GM18498 (cell line): ENCODE measurements at regions not wholly inside any gene's neighbourhood (a gene's known extent, or its start where the extent isn't known, plus 50 kb on each side); places are given as distances from the start of the nearest gene placed in this dataset.

Experiments used
- ATAC-seq: cut with Tn5 transposase; IDR thresholded peaks from one replicate; pipeline ENCODE4 v1.9.1; 2021; ENCODE audit warnings: mild to moderate bottlenecking, moderate library complexity; ENCODE audit not compliant: unreplicated experiment

DNA sequence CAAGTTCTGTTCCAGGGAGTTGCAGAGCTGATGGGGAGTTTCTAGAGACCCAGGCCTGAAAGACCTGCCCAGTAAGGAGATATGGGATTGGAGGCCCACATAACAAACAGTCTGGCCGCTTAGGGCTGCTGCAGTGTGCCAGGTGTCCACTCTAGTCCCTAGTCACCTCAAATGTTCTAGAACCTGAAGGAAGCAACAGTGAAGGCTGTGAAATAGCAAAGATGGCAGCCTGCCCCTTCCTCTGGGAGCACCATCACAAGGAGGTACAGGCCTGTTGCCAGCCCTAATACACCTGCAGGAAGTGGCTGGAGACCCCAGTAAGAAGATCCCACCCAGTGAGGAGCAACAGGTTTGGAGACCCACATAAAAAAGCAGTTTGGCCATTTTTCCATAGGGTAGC lies 783.8 kb upstream of the EDIL3 start:
- ATAC-seq = no peak

DNA sequence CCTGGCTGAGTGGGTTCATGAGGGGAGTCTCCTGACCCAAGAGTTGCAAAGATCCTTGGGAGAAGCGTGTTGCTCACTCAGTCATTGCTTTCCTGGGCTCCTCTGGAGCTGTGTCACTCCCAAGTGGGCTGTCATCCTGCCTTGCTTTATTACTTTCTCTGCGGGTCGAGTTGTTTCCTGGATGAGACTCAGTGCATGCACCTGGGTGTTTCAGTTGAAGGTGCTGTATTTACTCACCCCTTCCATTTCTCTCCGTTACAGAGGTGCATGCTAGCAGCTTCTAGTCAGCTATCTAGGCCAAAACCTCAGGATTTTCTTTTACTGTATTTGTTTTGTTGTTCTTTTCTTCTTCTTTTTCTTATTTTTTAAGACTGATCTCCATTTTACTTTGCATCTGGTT lies 785.5 kb upstream of the EDIL3 start:
- ATAC-seq = no peak

DNA sequence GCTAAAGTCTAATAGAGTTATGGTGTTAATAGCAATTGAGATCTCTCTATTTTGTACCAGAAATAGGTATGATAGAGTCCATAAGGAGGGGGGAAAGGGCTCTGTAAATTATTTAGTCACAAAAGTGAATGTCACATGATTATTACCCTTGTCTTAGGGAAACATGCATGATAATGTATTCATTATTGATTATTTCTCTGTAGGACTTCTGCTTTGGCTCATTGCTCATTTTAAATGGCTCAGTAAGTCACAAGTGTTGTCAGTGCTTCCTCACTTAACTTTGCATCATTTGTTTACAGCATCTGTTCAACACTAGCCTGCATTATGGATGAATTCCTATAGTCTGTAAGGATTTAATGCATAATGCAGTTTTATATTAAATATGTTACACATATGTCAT lies 788.8 kb upstream of the EDIL3 start:
- no peak for ATAC-seq

DNA sequence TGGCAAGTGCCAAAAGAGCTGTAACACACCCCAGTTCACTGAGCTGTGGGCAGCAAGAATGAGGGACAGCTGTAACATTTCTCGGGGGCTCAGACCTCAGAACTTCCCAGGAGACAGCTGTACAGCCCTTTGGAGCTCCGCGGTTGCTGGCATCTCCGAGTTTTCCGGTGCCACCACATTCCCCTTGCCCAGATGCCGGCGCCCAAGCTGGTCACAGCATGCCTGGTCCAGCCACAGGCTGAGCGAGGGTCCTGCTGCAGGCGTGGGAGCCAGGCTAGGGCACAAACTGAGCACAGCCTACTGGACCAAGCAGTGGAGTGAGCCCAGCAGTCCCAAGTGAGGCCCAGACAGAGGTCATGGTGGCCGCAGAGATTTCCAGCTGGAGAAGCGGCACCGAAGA lies 797.7 kb upstream of the EDIL3 start:
- no peak for ATAC-seq

DNA sequence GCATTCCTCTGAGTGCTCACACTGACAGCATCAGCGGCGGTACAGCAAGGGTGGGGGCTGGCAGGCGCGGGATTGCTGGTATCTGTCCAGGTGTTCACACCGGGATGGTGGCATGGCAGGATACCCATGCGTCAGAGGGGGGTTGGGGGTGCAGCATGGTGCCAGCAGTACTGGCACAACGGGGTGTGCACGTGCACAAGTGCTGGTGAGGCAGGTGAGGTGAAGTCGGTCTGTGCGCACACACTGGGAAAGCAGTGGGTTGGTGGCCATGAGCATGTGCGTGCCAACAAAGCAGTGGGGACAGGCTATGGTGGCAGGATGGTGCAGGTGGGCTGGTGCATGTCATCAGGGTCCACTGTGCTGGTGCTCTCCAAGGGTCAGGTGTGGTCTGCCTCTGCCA lies 819.6 kb upstream of the EDIL3 start:
- ATAC-seq = no peak

DNA sequence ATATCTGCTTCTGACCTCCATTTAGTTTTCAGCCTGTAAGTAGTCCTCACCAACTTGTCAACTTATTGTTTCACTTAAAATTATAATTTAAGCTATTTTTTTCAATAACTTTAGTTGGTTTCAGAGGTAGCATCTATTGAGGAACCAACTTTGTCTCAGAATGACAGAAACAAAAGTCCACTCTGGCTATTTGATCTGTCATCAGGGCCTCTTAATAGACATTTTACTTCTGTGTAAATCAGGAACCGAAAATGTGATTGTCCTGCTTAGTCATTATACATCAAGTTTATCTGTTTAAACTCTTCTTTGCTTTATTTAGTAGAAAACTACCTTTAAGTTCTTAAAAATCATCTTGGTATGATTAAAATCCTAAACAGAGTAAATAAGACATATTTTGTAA lies 820.8 kb upstream of the EDIL3 start:
- ATAC-seq = no peak

DNA sequence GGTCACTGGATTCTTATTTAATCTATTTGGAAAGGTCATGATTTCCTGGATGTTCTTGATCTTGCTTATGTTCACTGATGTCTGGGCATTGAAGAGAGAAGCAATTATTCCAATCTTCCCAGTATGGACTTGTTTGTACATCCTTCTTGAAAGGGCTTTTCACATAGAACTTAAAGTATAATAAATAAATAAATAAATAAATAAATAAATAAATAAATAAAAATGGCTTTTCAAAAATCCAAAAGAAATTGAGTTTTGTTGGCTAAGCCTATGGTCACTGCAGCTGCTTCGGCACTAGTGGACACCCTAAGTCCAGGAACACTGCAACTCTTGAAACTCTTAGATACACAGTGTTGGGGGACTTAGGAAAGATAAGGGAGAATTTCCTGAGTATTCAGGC lies 840.7 kb upstream of the EDIL3 start:
- ATAC-seq = no peak

DNA sequence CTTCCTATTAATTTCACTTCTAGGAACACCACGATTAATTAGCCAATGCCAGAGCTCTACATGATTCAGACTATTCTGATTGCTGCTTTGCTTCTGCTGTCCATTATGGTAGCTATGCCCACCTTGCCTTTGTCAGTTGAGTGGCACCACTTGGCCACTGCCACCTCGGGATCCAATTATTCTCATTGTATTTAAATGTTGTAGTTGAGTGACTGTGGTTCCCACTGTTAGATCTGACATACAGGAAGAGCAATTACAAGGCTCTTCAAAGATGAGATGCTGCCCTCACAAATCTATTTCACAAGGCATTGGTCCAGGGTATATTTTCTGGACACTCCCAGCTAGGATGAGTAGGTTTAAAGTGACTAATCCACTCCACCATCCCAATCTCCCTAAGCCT lies 864.5 kb upstream of the EDIL3 start:
- no peak for ATAC-seq

DNA sequence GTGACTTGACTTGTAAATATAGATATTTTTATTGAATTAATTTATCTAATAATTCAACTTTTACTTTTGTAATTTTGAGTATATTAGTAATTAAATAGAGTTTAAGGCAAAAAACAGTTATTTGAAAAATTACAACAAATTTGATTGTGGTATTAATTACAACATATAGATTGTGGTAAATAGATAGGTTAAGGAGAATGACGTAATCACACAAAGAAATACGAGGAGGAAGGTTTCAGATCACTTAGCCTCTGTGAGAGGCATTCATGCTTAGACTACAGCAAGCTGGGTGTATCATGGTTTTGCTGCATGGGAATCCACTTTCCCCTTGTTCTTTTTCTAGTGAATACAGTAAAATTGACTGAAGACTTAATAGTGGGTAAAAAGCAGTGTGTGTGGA lies 878.4 kb upstream of the EDIL3 start:
- ATAC-seq = no peak

DNA sequence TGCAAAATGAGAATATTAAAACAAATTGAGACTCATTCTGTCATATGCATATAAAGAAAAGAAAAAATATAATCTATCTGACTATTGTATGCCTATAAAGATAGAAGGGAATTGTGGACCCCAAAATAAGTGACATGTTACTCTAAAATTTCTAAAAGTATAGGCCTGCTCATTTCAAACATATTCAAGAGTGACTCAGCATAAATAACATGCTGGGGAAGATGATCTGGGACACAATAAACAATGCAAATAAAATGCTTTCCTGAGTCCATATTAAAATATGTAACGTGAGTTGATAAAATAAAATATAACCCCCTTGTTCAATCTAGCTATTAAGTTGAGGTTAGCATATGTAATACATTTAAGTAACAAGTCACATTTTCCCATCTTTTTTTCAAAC lies 882.0 kb upstream of the EDIL3 start:
- no peak for ATAC-seq

DNA sequence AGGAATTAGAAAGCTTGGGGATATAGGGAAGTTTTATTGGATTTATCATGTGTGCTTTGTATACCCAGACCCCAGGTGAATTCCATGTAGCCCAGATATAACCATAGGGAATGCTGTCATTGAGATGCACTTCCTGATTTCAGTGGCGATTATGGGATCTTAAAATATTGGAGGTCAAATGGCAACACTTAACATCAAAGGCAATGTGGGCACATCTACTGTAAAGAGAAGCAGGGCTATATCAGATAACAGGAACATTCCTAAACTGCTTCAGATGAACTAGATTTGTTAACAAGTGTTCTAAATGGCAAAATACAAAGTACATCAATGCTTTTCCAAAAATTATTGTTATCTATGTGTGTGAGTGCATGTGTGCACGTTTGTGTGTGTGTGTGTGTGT lies 883.5 kb upstream of the EDIL3 start:
- no peak for ATAC-seq

DNA sequence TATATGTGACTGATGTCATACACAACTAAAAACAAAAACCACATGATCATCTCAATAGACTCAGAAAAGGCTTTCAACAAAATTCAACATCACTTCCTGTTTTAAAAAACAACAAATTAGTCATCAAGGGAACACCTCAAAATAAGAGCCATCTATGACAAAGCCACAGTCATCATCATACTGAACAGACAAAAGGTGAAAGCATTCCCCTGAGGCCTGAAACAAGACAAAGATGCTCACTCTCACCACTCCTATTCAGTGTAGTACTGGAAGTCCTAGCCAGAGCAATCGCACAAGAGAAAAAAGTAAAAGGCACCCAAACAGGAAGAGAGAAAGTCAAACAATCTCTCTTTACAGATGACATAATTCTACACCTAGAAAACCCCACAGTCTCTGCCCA lies 893.5 kb upstream of the EDIL3 start:
- ATAC-seq = peak; percentile 61

DNA sequence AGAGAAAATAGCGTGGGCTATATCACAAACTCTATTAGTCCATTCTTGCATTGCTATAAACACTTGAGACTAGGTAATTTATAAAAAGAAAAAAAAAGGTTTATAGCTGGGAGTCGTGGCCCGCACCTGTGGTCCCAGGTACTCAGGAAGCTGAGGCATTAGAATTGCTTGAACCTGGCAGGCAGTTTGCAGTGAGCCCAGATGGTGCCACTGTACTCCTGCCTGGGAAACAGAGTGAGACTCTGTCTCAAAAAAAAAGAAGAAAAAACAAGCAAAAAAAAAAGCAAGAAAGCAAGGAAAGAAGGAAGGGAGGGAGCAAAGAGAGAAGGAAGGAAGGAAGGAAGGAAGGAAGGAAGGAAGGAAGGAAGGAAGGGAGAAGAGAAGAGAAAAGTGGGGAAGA lies 904.2 kb upstream of the EDIL3 start:
- ATAC-seq = no peak

DNA sequence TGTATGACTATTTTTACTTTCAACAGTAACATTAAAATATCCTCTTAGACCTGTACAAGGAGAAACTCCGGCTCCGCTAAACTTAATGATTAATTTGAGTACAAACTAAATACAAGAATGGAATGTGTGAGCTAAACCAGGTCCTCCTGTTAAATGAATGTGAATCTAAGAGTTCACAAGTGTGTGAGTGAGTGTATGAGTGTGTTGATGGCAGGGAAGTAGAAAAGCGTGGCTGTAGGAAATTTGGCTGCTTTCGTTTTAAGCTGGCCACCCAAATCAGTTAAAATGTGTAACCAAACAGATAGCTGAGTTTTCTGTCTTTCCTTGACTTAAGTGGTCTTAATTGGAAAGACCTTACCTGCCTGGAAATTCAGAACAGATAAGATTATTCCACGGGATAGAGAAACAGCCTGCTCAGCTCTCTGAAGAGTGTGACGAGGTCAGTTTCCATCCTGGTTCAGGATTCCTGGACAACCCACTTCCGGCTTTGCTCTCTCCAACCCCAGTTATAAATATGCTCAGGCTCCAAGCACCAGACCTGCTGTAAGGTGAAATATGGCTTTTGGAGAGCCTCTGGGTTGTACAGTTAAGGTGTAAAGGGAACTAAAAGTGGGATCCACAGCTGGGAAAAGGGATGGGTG lies 908.6 kb upstream of the EDIL3 start:
- ATAC-seq = no peak

DNA sequence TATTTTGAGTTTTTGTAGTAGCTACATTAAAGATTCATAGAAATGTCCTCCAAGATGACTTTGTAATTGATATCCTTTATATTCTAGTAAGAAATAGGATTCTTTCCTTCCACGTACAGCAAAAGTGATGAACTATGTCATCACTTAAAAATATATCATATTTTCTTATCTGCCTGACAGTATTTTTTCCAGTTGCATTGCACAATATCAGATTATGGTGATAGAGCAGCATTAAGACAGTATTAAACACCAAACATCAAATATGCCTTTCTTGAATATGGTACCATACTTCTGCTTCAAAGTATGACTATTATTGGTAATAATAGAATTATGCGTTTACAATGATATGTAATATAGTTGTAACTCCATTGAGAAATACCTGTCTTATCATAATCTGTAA lies 919.8 kb upstream of the EDIL3 start:
- no peak for ATAC-seq

DNA sequence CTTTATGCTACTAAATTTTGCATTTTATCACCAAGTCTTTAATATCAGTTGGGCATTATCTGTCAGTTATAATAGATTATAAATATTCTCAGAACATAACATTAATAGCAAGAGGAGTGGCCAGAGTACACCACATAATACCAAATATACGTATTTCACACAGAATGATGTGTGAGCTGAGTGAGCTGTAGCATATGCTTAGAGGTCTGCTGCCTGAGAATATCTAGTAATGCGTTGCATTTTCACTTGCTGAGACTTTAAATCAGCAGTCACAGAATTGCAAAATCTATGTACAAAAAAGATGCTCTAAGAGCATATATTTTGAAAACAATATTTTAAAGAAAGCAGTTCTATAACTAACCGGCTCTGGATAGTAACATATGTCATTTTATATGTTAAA lies 921.1 kb upstream of the EDIL3 start:
- no peak for ATAC-seq

DNA sequence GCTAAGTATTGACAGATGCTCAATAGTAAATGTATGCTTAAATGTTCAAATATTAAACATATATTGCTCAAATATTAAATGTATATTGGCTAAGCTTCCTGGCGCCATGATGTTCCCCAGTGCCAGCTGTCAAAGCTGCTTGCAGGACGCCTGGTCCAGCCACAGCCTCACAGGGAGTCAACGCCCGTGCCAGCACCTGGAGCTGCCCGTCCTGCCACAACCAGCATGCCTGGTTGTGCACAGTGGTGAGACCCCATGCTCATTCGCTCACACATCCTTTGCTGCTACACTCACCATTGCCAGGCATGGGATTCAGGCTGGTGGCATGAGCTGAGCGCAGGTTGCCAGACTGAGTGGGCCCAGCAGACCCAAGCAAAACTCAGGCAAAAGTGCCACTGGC lies 926.9 kb upstream of the EDIL3 start:
- no peak for ATAC-seq

DNA sequence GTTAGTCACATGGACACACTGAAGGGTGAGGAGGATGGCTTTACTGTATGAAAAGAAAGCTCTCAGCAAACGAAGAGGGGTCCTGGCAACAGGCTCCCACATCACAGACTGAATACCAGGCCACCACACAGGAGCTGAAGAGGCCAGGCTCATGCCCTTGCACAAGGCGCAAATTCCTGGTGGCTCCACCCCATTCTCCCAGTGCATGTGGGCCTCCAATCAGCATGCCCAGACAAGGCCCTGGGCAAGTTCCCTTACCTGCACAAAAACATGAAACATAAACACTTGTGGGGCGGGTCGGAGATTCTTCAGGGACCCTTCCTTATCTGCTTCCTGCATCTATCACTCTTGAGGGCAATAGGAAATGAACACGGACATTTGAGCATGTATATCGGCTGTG lies 935.8 kb upstream of the EDIL3 start:
- ATAC-seq = no peak

DNA sequence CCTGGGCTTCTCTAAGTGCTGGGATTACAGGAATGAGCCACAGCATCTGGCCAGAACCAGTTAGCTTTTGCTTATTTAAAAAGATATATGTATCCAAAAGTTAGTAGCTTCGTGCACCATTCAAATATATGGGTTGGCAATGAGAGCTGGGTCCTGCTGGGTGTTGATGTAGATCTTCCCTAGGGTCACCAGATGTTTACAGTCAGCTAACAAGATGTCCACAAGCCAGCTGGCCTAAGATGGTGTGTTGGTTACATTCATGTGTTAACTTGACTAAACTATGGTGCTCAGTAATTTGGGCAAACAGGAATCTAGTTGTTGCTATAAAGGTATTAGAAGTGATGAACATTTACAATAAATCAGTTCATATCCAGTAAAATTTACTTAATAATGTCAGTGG lies 948.6 kb upstream of the EDIL3 start:
- ATAC-seq = no peak

DNA sequence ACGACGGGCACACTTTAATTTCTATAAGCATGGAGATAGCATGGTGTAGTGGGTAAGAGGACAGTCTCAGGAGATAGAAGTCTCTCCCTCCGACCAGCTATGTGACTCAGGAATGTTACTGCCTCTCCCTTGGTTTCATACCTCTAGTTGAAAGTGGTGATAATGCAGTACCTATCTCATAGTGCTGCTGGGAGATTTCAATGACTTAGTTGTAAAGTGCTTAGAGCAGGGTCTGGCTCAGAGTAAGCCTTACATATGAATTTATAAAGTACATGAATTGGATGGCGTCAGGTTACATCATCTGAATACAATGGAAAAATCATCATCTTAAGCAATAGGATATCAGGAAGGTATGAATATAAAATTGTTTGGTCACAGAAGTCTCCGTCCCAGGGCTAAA lies 952.8 kb upstream of the EDIL3 start:
- ATAC-seq = no peak

DNA sequence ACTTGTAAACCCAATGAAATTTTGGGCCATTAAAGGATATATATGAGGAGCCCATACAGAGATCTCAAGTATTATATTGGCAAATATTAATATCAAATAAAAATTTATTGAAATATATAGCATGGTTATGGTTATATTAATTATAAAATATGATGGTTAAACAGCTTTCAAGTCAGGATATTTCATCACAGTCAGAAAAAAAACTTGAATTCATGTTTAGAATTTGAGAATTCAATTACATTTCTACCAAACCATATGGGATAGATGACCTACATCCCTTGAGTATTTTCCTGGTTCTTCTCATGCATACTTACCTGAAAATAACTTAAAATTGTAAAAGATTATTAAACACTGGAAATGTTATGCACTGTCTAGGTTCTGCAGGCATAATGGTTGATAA lies 956.1 kb upstream of the EDIL3 start:
- no peak for ATAC-seq

DNA sequence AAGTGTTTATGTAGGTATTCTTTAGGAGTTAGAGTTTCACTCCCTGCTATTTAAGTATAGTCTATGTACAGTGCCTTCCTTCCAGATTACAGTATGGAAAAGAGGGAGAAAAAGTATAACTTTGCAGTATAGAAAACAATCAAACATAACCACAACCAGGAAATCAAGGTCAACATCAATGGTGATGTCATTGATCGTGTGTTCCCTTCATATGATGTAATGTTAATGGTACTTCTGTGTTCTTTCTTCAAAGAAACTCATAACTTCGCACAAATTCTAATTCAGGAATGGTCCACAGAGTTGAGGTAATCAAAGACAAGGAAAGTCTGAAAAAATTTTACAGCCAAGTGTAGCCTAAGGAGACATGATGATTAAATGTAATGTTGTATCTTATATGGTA lies 961.1 kb upstream of the EDIL3 start:
- no peak for ATAC-seq

DNA sequence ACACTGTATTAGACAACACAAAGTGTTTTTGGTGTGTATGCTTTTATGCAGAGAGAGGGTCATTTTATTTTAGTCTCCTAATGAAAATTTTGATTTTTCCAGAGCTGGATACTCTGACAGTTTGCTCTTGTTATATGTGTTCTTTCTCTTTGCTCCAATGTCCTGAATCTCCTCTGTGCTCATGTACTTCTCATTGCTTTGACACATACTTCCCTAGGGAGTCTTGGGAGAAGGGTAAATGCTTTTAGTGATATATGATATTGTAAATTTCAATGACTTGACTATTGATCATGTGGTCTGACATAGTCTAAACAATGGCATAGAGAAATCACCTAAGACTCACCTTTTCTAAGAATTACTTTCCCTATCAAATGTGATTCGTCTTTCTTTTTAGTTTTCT lies 972.6 kb upstream of the EDIL3 start:
- ATAC-seq = no peak

DNA sequence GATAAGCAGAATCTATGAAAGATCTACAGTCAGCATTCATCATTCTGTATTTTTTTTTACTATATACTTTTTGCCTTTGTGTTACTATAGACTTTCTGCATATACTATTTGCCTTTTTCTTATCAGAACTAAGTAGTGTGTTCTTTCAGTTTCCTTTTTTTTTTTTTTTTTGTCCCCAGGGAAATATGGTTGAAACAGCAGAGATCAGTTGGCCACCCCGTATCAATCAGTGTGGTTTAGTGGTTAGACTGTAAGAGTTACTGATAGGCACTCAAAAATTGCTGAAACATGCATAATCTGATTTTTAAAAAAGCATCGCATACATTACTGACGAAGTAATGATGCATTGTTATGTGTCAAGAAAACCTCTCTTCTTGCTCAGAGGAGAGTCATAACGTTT lies 990.8 kb upstream of the EDIL3 start:
- no peak for ATAC-seq
